CD4-positive, alpha-beta T cell (primary cell): ENCODE measurements at regions not wholly inside any gene's neighbourhood (a gene's known extent, or its start where the extent isn't known, plus 50 kb on each side); places are given as distances from the start of the nearest gene placed in this dataset.

Experiments used
- ATAC-seq: fragments of 200-7000 bp; cut with Tn5 transposase; one replicate; pipeline ENCODE4 v1.10.0; 2022; ENCODE audit warnings: mild to moderate bottlenecking; ENCODE audit not compliant: poor library complexity
- CTCF ChIA-PET: fragments of 350-600 bp; sonication (Branson Sonifier 250); formaldehyde crosslinking; loops from one replicate; lab custom pipeline; 2021; ENCODE audit warnings: antibody characterized with exemption, inconsistent platforms; lab: Charles Lee
- POLR2A ChIA-PET: fragments of 350-600 bp; sonication (Branson Sonifier 250); formaldehyde crosslinking; loops from one replicate; lab custom pipeline; 2021; ENCODE audit warnings: antibody characterized with exemption, inconsistent platforms; lab: Charles Lee
- DNase-seq, 14 experiments: peaks; one replicate each; pipeline ENCODE4 v3.0.0-alpha.2; 2013 to 2020; ENCODE audit warnings: mixed read lengths in 2 of 14
- H3K27ac ChIP-seq, 2 donors: one replicate each; pipeline versions ENCODE4 v1.5.1 to v1.7.0; 2013; ENCODE audit warnings: low read length in 2 of 2, low read depth in 1 of 2, mild to moderate bottlenecking in 1 of 2
- H3K27me3 ChIP-seq, 2 experiments: 1 replicate in 1 of 2; 2 replicates in 1 of 2; pipeline versions ENCODE4 v1.6.1 to v1.7.0; 2013; ENCODE audit warnings: low read length in 2 of 2, control low read depth in 1 of 2, mild to moderate bottlenecking in 1 of 2, moderate library complexity in 1 of 2; ENCODE audit not compliant: insufficient read depth in 2 of 2, control insufficient read depth in 1 of 2
- H3K36me3 ChIP-seq: one replicate; pipeline ENCODE4 v1.6.1; 2013; ENCODE audit warnings: low read length, control low read depth; ENCODE audit not compliant: insufficient read depth
- H3K4me1 ChIP-seq: one replicate; pipeline ENCODE4 v1.6.1; 2013; ENCODE audit warnings: low read length, control low read depth; ENCODE audit not compliant: insufficient read depth
- H3K4me3 ChIP-seq: one replicate; pipeline ENCODE4 v1.5.1; 2013; ENCODE audit warnings: mild to moderate bottlenecking, low read length, moderate library complexity
- H3K9me3 ChIP-seq, 2 experiments: 1 replicate in 1 of 2; 2 replicates in 1 of 2; pipeline versions ENCODE4 v1.6.1 to v1.7.0; 2013; ENCODE audit warnings: low read length in 2 of 2, mild to moderate bottlenecking in 2 of 2, control low read depth in 1 of 2, moderate library complexity in 1 of 2; ENCODE audit not compliant: control insufficient read depth in 1 of 2, insufficient read depth in 1 of 2
- H3K27ac Mint-ChIP-seq: one replicate; pipeline ENCODE4 v1.8.0; 2020; ENCODE audit warnings: mixed read lengths
- H3K27me3 Mint-ChIP-seq: one replicate; pipeline ENCODE4 v1.8.0; 2021; ENCODE audit warnings: mixed read lengths
- H3K36me3 Mint-ChIP-seq: one replicate; pipeline ENCODE4 v1.8.0; 2021; ENCODE audit warnings: low read depth, mixed read lengths
- H3K4me1 Mint-ChIP-seq: one replicate; pipeline ENCODE4 v1.8.0; 2021; ENCODE audit warnings: low read depth, mixed read lengths
- H3K4me3 Mint-ChIP-seq: one replicate; pipeline ENCODE4 v1.8.0; 2020; ENCODE audit warnings: mild to moderate bottlenecking, mixed read lengths
- H3K9me3 Mint-ChIP-seq: one replicate; pipeline ENCODE4 v1.8.0; 2020; ENCODE audit warnings: mixed read lengths
- CTCF ChIP-seq: fragments of 200-600 bp; IDR thresholded peaks from one replicate; pipeline ENCODE4 v1.8.0; 2022; ENCODE audit warnings: antibody characterized with exemption, mild to moderate bottlenecking
- intact Hi-C, 2 experiments: fragments of 100-400 bp; cut with DNase I in 1 of 2; cut with micrococcal nuclease in 1 of 2; formaldehyde crosslinking; loops; one replicate each; pipeline versions ENCODE4 v1.15.1 to v1.9.0; 2023 to 2025; cut with DNase I, micrococcal nuclease

- Mint-ChIP-seq H3K4me1 (no peaks in the 10 kb centered on the region), H3K9me3 (no peaks in the 10 kb centered on the region), H3K27ac (no peak overlapping the region), H3K36me3 (no peaks in the 10 kb centered on the region), H3K4me3 (no peak overlapping the region), H3K27me3 (peaks cover 4% of the 10 kb centered on the region)
- ATAC-seq (no peak), DNase-seq (no peak)
- no peak overlapping the region for H3K4me3 ChIP-seq
- intact Hi-C loops, result no loop called here
- no peaks in the 10 kb centered on the region for H3K4me1 ChIP-seq
- ChIA-PET POLR2A (no interaction called here), CTCF (no interaction called here)
- no peaks in the 10 kb centered on the region for H3K27me3 ChIP-seq
- TF ChIP-seq CTCF, result no peak
- no peaks in the 10 kb centered on the region for H3K36me3 ChIP-seq
- no peak overlapping the region for H3K27ac ChIP-seq
- H3K9me3 ChIP-seq, result no peaks in the 10 kb centered on the region
Measured at GRCh38 chr15:81830520-81830919, 215.3 kb downstream of the MEX3B start.

GRCh38 chr15:81829918-81830317 is 215.9 kb downstream of the MEX3B start:
- no peaks in the 10 kb centered on the region for H3K9me3 ChIP-seq
- H3K36me3 Mint-ChIP-seq, result no peaks in the 10 kb centered on the region
- H3K9me3 Mint-ChIP-seq, result no peaks in the 10 kb centered on the region
- no peak overlapping the region for H3K4me3 Mint-ChIP-seq
- CTCF ChIA-PET, result no interaction called here
- H3K27ac Mint-ChIP-seq, result no peak overlapping the region
- H3K27ac ChIP-seq, result no peak overlapping the region
- intact Hi-C loops, result no loop called here
- no peak for TF ChIP-seq CTCF
- DNase-seq, result no peak
- H3K4me1 ChIP-seq, result no peaks in the 10 kb centered on the region
- no peaks in the 10 kb centered on the region for H3K4me1 Mint-ChIP-seq
- H3K27me3 Mint-ChIP-seq, result peaks cover 4% of the 10 kb centered on the region
- H3K27me3 ChIP-seq, result no peaks in the 10 kb centered on the region
- POLR2A ChIA-PET, result no interaction called here
- no peak for ATAC-seq
- H3K36me3 ChIP-seq, result no peaks in the 10 kb centered on the region
- no peak overlapping the region for H3K4me3 ChIP-seq

GRCh38 chr15:81828135-81828534 is 217.7 kb downstream of the MEX3B start:
- POLR2A ChIA-PET, result no interaction called here
- TF ChIP-seq CTCF, result no peak
- Mint-ChIP-seq H3K4me3 (no peak overlapping the region), H3K27me3 (peaks cover 4% of the 10 kb centered on the region), H3K4me1 (no peaks in the 10 kb centered on the region), H3K9me3 (no peaks in the 10 kb centered on the region), H3K27ac (no peak overlapping the region), H3K36me3 (no peaks in the 10 kb centered on the region)
- DNase-seq, result no peak
- ATAC-seq, result no peak
- Histone ChIP-seq H3K36me3 (no peaks in the 10 kb centered on the region), H3K4me1 (no peaks in the 10 kb centered on the region), H3K4me3 (no peak overlapping the region), H3K9me3 (no peaks in the 10 kb centered on the region), H3K27ac (no peak overlapping the region), H3K27me3 (no peaks in the 10 kb centered on the region)
- CTCF ChIA-PET, result no interaction called here
- intact Hi-C loops, result no loop called here
